ES-I3 (cell line): ENCODE measurements at regions not wholly inside any gene's neighbourhood (a gene's known extent, or its start where the extent isn't known, plus 50 kb on each side); places are given as distances from the start of the nearest gene placed in this dataset.

ENCODE experiments used
- H3K36me3 ChIP-seq: 2 replicates; pipeline ENCODE4 v1.6.1; 2013; ENCODE audit warnings: mild to moderate bottlenecking, low read length, control low read depth, moderate library complexity; ENCODE audit not compliant: insufficient read depth
- H3K4me1 ChIP-seq: 2 replicates; pipeline ENCODE4 v1.6.1; 2013; ENCODE audit warnings: mild to moderate bottlenecking, control low read depth, low read length; ENCODE audit not compliant: insufficient read depth
- H3K9ac ChIP-seq: 2 replicates; pipeline ENCODE4 v1.6.1; 2013; ENCODE audit warnings: low read depth, mild to moderate bottlenecking, low read length, moderate library complexity
- H3K9me3 ChIP-seq: 2 replicates; pipeline ENCODE4 v1.6.1; 2013; ENCODE audit warnings: mild to moderate bottlenecking, low read length, moderate library complexity; ENCODE audit not compliant: control insufficient read depth, insufficient read depth

DNA sequence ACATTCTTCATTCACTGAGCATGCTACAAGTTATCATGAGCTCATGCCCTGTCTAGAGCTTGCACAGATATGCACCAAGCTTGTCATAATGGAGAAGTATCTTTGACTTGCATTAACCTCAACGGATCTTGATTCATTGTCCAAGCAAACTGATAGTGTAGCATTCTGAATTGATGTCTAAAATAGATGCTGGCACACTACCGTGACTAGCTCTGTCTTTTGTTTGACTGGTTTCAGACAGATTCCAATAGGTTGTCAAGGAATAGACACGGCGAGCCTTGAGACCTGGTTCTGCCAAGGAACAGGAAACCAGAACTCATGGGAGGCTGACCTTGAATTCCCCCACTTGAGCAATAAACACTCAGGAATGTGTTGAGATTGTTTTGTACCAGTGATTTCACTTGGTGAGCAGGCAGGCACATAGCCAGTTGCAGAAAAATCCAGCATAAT is 1153.1 kb upstream of the GJE1 start:
- Histone ChIP-seq H3K9ac (no peak overlapping the region), H3K4me1 (no peaks in the 10 kb centered on the region), H3K36me3 (no peaks in the 10 kb centered on the region), H3K9me3 (no peaks in the 10 kb centered on the region)

DNA sequence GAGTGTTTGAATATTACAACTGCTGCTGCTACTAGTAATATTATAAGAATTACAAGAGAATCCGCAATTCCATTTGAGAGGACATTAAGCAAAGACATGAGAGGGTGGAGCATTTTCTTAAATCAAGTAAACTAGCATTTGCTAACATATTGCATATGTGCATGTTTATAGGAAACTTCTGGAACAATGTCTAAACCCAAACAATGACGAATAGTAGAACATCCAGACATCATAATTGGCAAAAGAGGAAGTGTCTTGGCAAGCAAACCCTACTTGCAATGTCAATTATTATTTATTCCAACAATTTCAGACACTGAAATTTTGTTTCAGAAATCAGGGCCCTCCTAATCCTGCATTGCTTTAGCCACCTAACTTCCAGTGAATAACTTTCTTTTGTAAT is 1155.3 kb upstream of the GJE1 start:
- H3K4me1 ChIP-seq: no peaks in the 10 kb centered on the region
- H3K36me3 ChIP-seq: no peaks in the 10 kb centered on the region
- H3K9ac ChIP-seq: no peak overlapping the region
- H3K9me3 ChIP-seq: no peaks in the 10 kb centered on the region

DNA sequence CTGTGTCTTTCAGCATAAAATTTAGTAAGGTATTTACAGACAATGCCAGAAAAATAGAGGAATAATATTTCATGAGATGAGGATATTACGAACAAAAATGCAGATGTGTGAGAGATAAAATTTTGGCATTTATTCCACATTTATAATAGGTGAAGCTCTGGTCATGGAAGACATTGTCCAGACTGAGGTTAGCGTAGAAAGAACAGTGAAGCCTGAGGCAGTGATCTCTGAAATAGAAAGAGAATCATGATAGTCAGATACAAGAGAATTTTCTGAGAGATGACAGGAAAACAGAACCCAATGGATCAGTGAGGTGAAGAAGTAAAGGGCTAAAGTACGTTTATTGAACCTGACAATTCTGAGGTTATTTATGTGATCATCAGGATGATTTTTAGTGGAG is 1155.9 kb upstream of the GJE1 start:
- no peaks in the 10 kb centered on the region for H3K36me3 ChIP-seq
- H3K9ac ChIP-seq: no peak overlapping the region
- H3K4me1 ChIP-seq: no peaks in the 10 kb centered on the region
- H3K9me3 ChIP-seq: no peaks in the 10 kb centered on the region

DNA sequence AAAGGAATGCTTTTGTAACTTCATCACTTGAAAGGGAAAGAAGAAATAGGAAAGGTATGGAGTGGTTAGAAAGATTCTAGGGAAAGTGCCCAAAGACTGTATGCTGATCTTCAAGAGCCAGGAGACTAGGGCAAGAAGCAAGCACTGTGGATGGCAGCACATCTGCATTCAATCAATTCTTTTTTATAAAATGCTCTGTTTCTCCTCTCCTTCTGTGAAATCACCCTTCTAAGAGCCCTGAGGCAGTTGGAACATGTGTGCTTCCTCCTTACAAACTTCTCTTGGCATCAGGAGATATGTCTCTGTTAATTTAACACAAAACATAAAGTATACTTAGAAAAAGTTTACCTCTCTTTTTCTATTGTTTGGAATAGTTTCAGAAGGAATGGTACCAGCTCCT is 1162.2 kb upstream of the GJE1 start:
- Histone ChIP-seq H3K36me3 (no peaks in the 10 kb centered on the region), H3K9me3 (no peaks in the 10 kb centered on the region), H3K4me1 (no peaks in the 10 kb centered on the region), H3K9ac (no peak overlapping the region)

DNA sequence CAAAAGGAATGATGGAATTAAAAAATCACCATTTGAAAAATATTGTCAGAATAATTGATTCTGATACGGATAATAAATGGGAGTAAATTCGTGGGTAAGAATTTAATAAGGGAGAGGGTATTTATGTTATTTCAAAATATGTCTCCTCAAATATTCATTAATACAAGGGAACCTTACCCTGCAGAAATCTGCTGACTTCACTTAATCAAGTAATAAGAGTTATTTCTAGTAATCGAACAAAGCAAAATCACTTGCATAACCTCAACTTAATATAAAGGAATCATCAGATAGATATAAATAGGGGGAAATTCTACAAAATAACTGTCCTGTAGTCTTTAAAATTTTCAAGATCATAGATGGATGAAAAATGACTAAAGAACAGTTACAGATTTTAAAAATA is 1164.7 kb upstream of the GJE1 start:
- H3K9me3 ChIP-seq: no peaks in the 10 kb centered on the region
- H3K36me3 ChIP-seq: no peaks in the 10 kb centered on the region
- H3K4me1 ChIP-seq: no peaks in the 10 kb centered on the region
- H3K9ac ChIP-seq: no peak overlapping the region

DNA sequence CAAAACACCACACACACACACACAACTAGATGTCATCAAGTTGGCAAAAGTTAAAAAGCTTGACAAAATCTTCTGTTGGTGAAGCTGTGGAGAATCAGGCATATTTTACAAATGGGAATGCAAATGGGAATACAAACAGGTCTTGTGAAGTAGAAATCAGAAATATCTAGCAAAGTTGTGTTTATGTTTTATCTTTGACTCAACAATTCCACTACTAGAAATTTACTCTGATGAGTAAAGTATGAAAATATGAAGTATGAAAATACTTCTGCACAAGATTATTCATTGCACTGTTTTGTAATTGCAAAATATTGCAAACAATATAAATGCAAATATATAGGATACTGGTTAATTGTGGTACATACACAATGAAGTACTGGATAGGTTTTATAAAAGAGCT is 1166.0 kb upstream of the GJE1 start:
- Histone ChIP-seq H3K9me3 (no peaks in the 10 kb centered on the region), H3K4me1 (no peaks in the 10 kb centered on the region), H3K9ac (no peak overlapping the region), H3K36me3 (no peaks in the 10 kb centered on the region)

DNA sequence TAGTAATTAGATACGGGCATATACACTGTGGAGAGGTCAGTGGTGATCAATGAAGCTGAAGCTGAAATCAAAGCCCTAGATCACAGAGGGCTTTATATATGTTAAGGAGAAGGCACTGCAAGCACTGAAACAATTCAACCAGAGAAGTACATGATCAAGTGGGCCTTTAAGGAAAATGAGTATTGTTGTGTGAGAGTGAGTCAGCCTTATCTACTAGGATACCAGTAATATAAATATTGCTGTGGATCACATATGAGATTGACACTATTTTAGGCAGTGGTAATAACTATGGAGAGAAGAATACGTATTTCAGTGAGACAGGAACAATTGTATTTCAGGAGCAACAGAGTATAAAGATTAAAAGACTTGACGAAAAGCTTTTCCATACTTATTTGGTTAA is 1172.2 kb upstream of the GJE1 start:
- Histone ChIP-seq H3K9ac (no peak overlapping the region), H3K9me3 (no peaks in the 10 kb centered on the region), H3K36me3 (no peaks in the 10 kb centered on the region), H3K4me1 (no peaks in the 10 kb centered on the region)

DNA sequence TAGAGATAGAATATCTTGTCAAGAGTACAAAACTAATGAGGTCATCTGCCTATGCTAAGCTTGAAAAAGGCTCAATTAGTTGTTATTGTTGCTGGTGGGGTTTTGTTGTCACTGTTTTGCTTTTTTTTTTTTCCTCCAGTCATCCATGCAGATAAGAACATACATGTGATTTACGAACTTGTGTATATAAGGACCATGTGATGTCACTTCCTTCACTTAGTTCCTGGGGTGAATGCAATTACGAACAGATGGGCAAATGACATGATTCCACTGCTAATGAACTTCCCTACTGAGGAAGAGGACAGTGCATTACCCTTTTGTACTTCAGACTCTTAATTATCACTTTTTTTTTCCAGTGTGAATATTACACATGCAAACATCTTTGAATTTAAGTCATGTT is 1175.3 kb upstream of the GJE1 start:
- no peaks in the 10 kb centered on the region for H3K4me1 ChIP-seq
- no peaks in the 10 kb centered on the region for H3K36me3 ChIP-seq
- no peaks in the 10 kb centered on the region for H3K9me3 ChIP-seq

DNA sequence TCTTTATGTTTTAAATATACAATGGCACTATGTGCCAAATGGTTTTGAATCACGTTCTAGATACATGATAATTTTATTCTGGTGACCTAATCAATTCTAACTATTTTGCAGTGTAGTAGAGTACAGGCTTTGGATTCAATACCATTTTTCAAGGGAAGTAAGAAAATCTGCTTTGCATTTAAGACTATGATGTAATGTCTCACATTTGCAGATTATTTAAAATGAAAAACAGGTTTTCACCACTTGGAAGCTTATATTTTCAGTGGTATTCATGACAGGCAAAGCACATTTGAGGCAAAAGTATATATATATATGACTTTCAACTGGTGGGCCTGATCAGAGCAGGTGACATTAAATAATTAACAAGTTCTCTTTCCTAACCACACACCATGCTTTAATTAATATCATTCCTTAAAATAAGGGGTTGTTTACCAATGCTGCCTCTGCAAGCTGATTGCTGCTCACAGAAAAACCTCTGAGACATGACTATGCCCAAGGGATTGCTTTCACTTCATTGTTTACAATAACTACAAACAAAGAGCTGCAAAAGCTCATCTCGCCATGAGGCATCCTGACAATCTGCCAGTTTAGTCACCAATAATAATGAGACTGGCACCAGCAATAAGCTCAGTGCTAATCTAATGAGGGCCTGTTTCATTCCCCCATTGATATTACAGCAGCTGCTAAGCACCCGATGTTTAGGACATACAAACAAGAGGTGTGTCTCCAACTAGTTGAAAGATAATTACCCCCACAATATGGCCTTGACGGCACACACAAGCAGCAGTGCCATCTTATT is 1176.0 kb upstream of the GJE1 start:
- H3K9me3 ChIP-seq: no peaks in the 10 kb centered on the region
- no peak overlapping the region for H3K9ac ChIP-seq
- no peaks in the 10 kb centered on the region for H3K4me1 ChIP-seq
- H3K36me3 ChIP-seq: no peaks in the 10 kb centered on the region

More for the DNA sequence above, 1175.3 kb upstream of the GJE1 start:
- no peak overlapping the region for H3K9ac ChIP-seq

DNA sequence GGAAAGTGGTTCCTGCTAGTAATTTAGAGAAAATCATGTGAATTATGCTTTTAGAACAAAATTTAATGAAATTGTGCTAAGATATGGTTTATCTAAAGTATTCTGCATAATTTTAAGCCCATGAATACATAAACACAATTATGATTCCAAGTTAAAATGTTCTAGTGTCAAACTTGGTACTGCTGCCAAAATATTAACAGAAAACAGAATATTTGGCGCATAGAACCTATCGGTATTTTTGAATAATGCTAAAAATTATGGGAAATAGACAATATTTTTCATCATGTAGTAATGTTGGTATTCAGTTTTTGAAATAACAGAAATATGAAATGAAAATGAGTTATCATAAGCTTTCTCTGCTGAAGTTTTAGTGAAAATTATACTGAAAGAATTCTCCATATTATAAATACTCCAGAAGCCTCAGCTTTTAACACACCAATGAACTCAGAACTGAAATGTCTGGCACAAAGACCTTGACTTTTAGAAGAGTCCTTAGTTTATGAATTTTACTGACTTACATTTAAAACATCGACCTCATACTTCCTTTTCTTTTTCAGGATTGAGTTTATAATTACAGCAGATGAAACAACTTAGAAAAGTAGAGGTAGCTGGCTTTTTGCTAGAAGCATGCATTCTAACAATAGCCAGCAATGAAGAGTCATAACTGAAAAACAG is 1192.3 kb upstream of the GJE1 start:
- Histone ChIP-seq H3K4me1 (no peaks in the 10 kb centered on the region), H3K9ac (no peak overlapping the region), H3K9me3 (no peaks in the 10 kb centered on the region; the same call in 1 of the 2 replicates), H3K36me3 (no peaks in the 10 kb centered on the region)

DNA sequence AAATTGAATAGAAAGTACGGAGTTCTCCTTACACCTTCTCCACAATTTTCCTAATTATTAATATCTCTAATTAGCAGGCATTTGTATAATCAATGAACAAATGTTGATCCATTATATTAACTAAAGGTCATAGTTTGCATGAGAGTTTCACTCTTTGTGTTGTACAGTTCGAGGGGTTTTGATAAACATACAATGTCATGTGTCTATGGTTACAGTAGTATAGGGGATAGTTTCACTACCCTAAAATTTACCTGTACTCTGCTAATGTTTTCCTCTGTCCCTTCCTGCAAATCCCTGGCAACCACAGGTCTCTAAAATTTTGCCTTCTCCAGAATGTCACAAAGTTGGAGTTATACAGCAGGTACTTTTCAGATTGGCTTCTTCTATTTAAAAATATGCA is 1199.8 kb upstream of the GJE1 start:
- Histone ChIP-seq H3K9ac (no peak overlapping the region), H3K36me3 (no peaks in the 10 kb centered on the region), H3K9me3 (no peaks in the 10 kb centered on the region), H3K4me1 (no peaks in the 10 kb centered on the region)

DNA sequence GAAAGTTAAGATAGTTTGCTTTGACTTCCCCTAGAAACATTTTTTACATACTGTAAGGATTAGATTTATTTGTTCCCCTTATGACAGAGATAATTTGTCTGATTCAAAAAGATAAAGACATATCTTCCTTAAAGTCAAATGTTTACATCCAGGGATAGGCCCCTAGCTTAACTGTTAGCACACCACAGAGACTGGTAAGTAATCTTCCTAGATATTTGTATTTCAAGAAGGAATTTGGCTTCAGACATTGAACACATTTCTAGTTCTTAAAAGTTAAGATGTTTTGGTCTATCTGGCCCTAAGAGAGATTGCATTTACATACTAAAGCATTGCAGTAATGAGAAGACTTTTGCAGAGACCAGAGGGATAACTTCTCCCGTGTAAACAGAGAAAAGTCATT is 1201.1 kb upstream of the GJE1 start:
- no peaks in the 10 kb centered on the region for H3K36me3 ChIP-seq
- no peak overlapping the region for H3K9ac ChIP-seq
- H3K9me3 ChIP-seq: no peaks in the 10 kb centered on the region
- H3K4me1 ChIP-seq: no peaks in the 10 kb centered on the region

DNA sequence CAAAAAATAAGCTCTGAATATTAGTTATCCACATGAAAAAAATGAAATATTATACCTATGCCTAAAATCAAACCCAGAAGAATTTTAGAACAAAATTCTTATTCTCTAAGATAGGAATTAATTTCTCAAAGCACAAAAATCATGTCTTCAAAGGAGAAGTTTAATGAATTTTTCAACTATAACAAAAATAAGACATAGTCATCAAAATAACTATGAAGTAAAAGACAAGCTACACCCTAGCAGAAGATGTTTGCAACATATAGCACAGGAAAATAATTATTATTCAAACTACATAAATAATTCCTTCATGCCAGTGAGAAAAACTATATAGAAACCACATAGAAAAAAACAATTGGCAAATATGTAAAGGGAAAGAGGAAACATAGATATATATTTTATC is 1203.6 kb upstream of the GJE1 start:
- Histone ChIP-seq H3K9ac (no peak overlapping the region), H3K36me3 (no peaks in the 10 kb centered on the region), H3K4me1 (no peaks in the 10 kb centered on the region), H3K9me3 (no peaks in the 10 kb centered on the region)

DNA sequence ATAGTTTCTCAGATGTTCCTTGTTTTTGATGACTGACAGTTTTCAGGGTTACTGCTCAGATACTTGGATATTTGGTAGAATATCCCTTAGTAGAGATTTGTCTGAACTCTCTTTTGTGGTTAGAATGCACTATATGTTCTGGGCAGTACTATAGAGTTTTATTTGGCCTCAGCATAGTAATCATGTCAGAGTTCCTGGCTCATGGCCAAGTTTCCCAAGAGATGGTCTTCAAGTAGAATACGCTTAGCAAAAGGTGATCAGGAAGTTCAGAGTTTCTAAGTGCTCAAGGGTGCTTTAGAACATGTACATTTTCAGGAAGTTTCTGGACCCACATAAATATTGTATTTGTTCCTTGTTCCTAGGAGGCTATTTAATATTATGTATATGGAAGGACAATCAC is 1209.7 kb upstream of the GJE1 start:
- H3K4me1 ChIP-seq: peaks cover 3% of the 10 kb centered on the region; the same call in 1 of the 2 replicates

More for the DNA sequence above, 1209.7 kb upstream of the GJE1 start:
- H3K9me3 ChIP-seq: no peaks in the 10 kb centered on the region
- no peaks in the 10 kb centered on the region for H3K36me3 ChIP-seq
- H3K9ac ChIP-seq: no peak overlapping the region
